Hematopoietic multipotent progenitor cell treated with erythropoietin and hydrocortisone succinate and interleukin-3 and kit ligand, for 15 days (in vitro differentiated cells): ENCODE measurements at regions not wholly inside any gene's neighbourhood (a gene's known extent, or its start where the extent isn't known, plus 50 kb on each side); places are given as distances from the start of the nearest gene placed in this dataset.
A peak's percentile ranks its signal among the peaks of the same experiment; 100 is the strongest.
"Not testable (repeated sequence)": the region's sequence is repeated elsewhere in the genome, so short reads cannot be mapped to it uniquely, and the experiment has no call there.

Experiments
- DNase-seq: peaks from one replicate; pipeline ENCODE4 v3.0.0-alpha.2; 2015; ENCODE audit warnings: low spot score

DNA sequence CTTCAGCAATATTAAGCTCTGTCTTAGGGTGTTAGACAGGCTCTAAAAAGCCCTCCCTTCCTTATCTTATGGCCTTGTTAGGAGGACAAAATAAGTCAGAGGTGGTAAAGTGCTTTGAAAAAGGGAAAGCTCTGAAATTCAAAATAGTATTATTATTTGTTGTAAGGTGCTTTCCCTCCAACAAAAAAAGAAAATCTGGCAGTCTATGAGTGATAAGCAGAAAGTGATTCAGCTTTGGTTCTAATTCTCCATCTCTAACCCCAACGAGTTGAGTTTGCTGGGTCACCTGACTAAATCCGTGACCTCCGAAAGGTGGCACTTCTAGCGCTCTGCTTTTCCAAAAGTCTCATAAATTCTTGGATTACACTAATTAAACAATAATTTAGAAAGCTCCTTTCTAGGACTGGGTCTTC lies 305.1 kb downstream of the BCL2L11 start:
- DNase-seq = not testable (repeated sequence)

DNA sequence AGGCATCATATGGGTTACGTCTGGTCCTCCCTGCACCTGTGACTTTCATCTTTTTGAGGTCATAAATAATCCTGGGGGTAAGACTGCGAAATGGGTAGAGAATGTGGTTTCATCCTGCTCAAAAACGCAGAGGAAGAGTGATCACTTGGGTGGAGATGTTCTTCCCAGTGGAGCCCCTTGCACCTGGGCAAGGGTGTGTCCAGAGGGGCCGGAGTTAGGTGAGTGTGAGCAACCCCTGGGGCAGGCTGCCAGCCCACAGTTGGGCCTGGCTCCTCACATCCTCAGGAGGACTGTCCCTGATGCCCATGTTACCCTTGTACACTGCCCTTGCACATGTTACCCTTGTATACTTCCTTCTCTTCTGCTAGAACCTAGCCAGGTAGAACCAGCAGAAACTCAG lies 306.6 kb downstream of the BCL2L11 start:
- DNase-seq = not testable (repeated sequence)

DNA sequence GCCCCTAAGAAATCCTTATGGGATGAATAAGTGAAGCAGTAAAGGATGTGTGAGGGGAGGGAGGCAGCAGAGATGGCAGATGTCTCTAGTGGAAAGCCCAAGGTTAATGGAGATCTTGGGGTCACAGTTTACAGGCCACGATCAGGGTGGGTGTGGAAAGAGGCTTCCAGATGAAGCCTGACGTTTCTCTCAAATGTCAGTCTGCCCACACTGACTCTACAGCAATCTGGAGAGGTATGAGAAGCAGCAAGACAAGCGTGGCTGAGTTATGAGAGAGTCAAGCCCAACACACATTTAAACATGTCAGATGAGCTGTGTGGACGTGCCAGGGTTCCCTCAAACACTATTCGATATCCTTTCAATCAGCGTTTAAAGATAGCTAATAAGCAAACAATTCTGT lies 308.2 kb downstream of the BCL2L11 start:
- DNase-seq = not testable (repeated sequence)

DNA sequence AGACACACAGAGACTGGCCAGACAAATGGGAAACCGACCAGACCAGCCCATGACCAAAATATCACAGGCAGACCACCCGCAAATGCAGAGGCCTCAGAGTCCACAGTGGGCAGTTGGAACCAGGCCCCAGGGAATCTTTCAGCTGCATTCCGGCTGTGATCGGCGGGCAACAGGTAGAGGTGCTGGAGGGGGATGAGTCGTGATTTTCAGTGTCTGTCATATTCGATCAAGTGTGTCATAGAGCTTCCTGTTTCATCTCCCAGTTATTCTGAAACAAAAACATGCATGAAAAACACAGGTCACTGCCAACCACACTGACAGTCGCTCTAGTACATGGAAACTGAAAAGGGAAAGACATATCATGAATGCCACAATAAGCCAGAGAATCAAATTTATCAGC lies 308.6 kb downstream of the BCL2L11 start:
- DNase-seq = not testable (repeated sequence)

DNA sequence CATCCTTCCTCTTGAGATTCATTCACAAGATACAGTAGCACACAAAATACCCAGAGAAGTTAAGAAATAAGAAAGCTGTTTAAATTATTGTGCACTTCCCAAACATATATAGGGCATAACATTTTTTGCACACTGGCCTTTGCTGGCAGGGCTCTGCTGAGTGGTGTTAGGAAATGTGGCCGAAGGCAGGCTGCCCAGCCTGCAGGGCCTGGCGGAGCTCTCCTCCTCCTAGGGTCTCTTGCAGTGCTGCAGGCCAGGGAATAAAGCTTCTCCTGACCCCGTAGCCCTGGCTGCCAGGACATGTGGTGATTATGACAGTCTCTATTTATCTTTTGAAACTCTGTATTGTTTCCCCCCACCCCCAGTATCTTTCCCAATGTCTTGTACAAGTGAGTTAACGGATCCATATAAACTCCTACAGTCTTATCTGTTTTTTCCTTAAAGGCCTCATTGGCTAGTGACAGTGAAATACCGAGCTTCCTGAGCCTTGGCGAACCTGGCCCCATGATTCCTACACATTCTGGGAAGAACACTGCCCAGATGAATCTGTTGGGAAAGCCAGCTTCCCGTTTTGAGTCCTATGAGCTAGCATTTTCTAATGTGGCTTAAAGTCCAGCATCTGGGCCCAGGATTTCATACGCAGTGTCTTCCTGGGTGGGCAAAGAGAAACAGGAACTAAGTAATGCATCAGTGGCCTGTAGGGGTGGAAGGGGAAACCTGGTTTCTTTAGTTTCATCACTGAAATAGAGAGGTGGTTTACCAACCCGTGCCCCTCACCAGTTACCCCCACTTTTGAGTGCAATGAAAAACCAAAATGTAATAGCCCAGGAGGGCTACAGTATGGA lies 310.3 kb downstream of the BCL2L11 start:
- DNase-seq = not testable (repeated sequence)

DNA sequence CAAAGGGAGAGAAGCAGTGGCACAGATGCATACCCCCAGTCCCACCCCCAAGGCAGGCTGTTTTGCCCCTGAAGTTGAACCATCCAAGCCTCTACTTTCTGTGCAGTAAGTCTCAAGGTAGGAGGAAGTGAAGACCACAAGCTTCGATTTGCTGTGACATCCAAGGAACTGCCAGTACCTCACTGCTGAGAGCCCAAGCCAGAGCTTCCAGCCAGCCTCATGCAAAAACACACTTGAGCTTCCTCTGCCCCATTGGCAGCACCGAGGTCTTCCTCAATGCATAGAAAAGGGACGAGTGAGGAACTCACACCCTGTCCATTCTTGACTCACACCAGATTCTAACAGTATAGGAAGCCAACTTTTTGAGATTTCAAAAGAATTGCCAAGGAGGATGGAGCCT lies 311.7 kb downstream of the BCL2L11 start:
- peak; percentile 26 for DNase-seq

DNA sequence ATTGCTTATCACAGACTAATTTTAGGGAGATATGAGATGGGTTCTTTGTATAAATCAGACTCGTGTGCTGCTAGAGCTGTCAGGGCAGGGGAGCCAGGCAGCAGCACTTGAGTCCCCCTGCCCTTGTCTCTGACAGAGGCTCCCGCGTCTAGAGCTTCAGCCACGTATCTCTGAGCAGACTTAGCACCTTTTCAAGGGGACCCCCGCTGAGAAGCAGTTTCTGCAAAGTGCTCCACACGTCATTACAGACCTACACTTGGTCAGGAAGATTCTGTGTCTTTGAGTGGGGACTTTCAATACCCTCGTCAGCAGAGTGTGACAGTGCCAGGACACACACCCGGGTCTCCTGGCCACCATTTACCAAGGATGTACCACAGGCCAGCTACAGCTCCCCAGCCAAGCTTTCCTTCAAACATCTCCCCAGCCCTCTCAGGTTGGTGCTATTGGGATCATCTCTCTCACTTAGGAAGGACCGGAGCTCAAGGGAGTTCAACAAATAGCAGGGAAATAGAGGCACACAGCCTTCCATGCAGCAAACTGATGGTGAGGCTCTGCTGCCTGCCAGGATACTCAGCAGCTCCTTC lies 312.3 kb downstream of the BCL2L11 start:
- DNase-seq = peak; percentile 45

DNA sequence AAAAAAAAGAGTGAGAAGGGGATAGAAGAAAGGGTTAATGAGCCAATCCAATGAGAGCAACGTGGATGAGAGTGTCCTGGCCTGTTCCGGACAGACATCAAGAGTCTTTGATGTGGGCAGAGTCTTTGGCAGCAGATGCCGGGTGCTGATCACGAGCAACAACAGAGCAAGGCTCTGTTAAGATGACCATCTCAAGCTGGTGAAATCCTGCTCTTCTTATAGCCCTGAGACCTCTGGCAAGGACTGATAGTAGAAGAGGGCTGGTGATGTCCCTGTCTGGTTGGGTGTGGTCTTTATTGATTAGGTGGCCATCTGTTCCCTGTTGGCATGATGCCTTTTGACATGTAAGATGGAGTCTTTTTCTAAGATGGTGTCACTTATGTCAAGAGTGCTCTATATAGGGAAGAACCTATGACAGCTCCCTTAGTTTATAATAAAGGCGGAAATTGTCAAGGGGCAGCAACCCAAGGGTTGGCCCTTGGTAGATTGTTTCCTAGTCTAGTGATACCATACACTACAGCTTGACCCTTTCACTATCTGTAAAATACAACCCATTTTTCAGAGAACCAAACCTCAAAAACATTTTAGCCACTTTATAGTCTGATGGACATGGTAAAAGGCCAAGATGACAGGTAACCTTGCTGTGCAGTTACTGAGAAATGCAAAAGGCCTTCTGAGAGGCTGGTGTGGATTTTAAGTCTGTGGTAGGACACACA lies 313.3 kb downstream of the BCL2L11 start:
- DNase-seq = peak; percentile 95

DNA sequence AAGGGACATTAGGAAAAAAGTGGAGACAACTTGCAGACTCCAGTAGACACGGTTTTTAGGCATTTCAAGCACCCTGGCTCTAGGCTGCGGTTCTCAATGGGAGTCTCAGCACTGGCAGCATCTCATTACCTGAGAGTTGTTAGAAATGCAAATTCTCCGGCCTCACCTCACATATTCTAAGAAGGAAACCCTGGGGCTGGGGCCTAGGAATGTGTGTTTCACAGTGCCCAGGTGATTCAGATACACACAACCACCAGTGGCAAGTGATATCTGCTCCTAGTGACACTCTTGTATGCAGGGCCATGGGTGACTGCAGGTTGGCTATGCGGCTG lies 313.9 kb downstream of the BCL2L11 start:
- DNase-seq = not testable (repeated sequence)

DNA sequence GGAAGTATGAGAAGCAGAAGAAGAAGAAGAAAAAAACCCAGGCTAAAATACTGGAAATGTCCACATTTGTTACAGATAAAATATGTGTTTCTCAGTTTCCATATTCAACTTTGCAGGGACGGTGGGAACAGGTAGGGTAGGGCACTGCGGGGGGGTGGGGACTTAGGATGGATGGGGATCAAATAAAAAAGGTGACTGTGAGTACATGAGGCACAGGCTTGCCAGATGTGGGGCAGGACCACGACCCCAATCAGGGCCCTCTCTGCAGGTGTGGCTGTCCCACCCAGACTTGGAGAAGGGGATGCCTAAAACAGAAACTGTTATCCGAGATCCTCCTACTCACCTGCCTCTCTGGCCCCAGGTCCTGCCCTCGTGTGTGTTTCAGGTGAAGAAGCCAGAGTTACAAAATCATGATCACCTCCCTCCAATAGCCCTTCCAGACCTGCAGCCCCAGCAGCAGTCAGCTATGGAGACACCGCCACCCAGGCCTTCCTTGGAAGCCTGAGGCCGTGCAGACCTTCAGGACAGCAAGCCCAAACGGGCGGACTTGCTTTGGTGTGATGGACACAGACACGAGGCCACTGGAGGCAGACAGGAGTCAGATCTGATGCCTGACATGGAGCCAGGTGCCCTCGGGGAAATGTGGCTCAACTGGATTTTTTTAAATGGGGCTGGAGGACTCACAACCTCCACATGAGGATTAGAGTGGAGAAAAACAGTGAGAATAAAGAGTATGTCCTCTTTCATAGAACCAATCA lies 315.0 kb downstream of the BCL2L11 start:
- DNase-seq = not testable (repeated sequence)

DNA sequence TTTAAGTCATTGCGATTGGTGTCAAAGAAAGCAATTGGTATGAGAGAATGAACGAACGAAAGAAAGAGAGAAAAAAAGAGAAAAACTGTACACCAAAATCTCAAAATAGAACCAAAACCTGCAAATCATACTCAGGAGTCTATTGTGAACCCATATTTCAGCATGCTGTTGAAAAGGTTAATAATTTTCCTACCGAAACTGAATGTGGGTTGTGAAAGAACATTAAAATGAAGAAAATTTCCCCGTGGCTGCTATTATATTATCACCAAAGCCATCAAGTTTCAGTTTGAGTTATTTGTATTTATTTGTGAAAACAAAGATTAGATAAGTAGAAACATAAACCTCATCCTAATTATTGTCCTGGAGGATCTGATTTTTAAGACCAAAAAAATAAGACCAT lies 315.7 kb downstream of the BCL2L11 start:
- not testable (repeated sequence) for DNase-seq

DNA sequence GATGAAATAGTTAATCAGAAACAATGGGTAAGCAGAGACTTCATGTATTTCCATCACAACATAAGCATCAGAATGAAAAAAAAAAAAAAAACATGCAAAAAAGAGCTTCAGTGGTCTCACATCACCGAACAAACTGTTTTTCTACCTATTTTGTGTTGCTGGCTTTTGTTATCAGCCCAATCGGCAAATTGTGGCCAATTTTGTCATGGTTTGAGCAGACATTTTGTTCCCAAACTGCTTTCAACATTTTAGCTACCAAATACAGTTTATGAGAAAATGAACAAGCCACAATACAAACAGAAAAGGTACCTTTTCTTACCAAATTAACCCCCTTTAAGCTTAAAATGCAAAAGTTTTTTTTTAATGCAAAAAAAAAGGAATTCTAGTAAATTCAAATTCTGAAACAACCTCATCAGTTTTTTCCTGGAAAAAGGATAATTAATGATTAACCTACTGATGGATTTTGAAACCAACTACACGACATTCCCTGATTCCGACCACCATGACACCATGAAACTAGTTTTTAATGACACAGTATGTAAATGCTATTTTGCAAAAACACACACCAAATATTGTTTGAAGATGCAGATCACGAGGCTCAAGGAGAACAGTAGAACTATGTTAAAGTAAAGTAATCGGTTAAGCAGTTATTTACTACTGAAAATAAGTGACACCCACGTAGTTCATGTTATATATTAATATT lies 316.7 kb downstream of the BCL2L11 start:
- DNase-seq = not testable (repeated sequence)

DNA sequence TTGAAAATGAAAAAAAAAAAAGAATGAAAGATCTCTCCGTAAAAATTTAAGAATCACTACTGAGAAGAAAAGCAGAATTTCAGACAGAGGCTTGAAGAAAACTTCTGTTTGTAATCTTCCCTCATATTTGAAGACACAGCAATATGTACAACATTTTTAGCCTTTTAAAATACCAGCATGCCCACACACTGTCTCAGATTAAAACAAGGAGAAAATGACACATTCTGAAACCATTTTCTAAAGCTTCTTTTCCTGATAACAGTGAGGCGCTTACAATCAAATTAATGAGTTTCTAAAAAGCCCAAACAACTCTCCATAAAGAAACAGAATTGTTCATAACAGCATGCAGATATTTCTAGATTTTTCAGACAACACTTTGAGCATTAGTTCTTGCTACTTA lies 317.4 kb downstream of the BCL2L11 start:
- DNase-seq = not testable (repeated sequence)

DNA sequence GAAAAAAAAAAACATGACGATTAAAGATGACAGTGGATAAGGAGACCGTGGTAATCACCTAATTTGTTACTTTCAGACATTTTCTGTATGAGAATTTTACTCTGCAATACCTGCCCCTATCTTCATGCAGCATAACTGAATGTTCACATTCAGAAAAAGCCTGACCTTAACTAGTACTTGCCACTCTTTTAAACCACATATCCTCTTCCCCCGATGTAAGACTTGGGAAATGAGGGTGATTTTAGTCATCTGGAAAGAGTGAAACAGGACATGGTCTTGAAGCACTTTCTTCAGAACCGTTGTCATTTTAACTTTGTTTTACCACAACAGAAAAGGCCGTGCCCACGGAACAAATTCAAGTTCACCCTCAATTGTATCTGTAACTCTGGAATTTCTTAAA lies 318.5 kb downstream of the BCL2L11 start:
- DNase-seq = not testable (repeated sequence)

DNA sequence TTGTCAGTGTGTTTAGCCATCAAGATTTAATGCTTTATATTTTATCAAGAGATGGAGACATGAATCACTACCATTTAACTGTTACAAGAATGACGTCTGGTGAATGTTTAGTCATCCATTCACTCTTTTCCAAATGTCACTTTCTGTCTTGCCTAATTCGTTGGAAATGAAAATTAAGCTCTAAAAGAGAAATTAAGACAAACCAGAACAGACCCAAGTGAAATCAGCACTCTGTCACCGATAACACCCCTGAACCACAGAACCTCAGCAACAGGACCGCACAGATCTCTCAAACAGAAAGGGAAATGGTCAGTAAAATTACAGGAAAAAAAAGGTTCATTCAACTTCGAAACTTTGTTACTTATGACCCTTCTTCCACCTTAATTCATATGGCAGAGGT lies 320.9 kb downstream of the BCL2L11 start:
- not testable (repeated sequence) for DNase-seq

DNA sequence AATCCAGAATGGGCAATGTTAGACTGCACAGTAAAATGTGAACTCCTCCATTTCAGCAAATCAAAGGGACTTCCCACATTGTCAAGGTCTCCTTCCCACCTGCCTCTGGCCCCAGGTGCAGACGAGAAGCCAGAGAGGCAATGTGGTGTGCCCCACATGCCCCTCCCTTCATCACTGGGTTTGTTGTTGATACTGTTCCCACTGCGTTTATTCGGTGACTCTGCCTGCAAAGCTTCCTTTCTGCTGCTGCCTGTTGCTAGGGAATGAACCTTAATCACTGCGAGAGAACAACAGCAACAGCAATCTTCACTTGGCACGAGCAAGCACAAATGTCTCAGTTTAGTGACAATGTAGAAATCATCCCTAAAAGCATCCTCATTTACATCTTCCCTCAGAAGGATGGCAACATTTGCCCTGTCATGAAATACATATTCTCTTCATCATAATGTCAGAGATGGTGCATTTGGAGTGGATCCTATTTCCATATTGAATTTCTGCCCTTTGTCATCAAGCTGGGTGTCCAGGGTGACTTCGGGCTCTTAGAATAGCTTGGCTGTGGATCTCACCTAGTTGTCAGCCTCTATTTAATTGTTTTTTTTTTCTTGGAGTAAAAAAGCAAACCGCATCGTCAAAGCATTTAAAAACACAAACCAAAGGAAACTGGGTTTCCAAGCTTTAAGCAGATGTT lies 322.2 kb downstream of the BCL2L11 start:
- DNase-seq = not testable (repeated sequence)

DNA sequence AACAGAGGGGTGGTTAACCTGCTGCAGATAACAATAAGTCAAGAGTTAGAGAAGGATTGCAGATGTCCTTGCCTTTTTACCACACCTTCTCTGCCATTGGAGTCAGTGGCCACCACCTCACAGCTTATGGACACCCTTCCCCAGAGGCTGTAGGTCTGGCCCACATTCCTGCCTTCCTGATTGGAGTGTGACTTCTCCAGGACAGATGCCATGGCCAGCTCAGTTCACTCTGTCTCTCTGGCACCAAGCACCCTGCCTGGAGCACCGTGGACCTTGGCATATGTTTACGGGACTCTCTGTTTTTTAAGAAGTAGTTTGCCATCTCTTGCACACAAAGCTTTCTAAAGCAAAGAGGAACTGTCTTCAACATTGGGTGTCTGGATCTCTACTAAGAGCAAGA lies 323.8 kb downstream of the BCL2L11 start:
- DNase-seq = not testable (repeated sequence)

DNA sequence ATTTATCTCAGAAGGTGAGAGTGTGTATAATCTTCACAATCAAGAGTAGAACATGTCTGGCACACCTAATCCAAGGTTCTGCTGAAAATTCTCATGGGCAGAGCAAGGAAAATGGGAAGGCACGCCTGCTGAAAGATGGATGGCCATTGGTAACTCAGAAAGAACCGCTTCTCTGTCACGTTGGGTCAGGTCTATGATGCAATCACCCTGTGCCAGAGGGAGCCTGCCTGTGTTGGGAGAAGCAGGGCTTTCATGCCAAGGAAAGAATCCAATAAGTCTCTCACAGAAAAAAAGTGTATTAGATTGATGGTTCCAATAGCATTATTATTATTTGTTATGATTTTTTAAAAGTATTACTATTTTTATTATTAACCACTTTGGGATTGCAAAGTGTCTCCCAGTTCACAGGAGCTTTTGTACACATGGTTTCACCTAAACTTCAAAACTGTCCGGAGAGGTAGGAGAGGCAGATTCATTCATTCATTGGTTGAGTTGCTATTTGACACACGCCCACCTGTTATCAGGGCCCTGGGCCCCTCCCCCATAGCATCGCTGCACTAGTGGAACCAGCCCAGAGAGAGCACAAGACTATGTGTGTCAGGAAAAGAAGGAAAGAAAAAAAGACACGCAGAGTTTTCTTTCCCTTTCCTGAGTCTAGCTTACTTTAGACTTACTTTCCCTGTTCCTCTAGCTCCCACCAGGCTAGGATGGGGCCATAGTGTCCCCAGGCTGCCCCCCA lies 324.6 kb downstream of the BCL2L11 start:
- DNase-seq = not testable (repeated sequence)

DNA sequence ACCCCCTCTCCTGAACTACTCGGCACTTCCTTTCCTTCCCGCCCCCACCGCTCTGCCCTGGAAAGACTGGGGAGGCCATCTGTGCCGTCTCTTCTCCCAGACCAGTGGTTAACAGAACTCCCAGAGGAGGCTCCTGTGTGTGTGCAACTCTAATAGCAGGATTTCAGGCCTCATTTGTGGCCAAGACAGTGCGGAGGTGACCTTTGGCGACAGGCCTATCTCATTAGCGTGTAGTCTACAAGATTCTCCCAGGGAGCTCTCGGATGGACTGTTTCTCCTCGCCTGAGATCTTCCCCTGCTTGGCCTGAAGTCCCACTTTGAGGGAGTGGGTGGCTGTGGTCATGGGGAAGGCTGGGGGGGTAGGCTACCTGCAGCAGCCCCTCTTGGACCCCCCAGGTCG lies 325.2 kb downstream of the BCL2L11 start:
- not testable (repeated sequence) for DNase-seq

DNA sequence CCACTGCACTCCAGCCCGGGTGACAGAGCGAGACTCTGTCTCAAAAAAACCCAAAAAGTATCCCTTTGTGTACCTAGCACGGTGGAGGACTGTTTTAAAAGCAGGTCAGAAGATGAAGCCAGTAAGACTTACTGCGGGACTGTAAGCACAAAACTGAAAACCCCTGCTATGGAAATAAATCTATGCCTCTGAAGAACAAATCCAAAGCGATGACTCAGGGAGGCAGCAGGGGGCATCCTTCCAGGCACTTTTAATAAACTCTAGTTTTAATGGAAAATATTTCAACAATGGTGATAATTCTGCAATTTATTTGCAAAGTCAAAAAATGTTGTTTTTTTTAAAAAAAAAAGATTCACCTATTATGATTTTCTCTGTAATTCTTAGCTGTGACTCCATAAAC lies 326.8 kb downstream of the BCL2L11 start:
- not testable (repeated sequence) for DNase-seq
